Heart right ventricle (tissue), 16 donors: ENCODE measurements at regions not wholly inside any gene's neighbourhood (a gene's known extent, or its start where the extent isn't known, plus 50 kb on each side); places are given as distances from the start of the nearest gene placed in this dataset.

Experiments used
- ATAC-seq, 8 donors: fragments of 200-7000 bp; cut with Tn5 transposase; one replicate each; pipeline ENCODE4 v1.9.1; 2020; ENCODE audit warnings: mild to moderate bottlenecking in 8 of 8, moderate library complexity in 8 of 8, moderate number of reproducible peaks in 1 of 8
- DNase-seq, 2 donors: peaks; one replicate each; pipeline ENCODE4 v3.0.0-alpha.2; 2020
- H3K27ac ChIP-seq, 10 donors: fragments of 200-600 bp; sonication (generic) in 2 of 10; one replicate each; pipeline versions ENCODE4 v1.5.0 to v1.8.0; 2020 to 2022; ENCODE audit warnings: mild to moderate bottlenecking in 3 of 10
- H3K27me3 ChIP-seq, 7 donors: fragments of 200-600 bp; one replicate each; pipeline ENCODE4 v1.8.0; 2021 to 2022; ENCODE audit warnings: mild to moderate bottlenecking in 2 of 7
- H3K36me3 ChIP-seq, 9 donors: fragments of 200-600 bp; sonication (generic) in 1 of 9; one replicate each; pipeline versions ENCODE4 v1.5.0 to v1.8.0; 2020 to 2022; ENCODE audit warnings: mild to moderate bottlenecking in 2 of 9
- H3K4me1 ChIP-seq, 9 donors: fragments of 200-600 bp; sonication (generic) in 1 of 9; one replicate each; pipeline versions ENCODE4 v1.5.0 to v1.8.0; 2020 to 2022; ENCODE audit warnings: mild to moderate bottlenecking in 4 of 9
- H3K4me3 ChIP-seq, 10 donors: fragments of 200-600 bp; sonication (generic) in 2 of 10; one replicate each; pipeline versions ENCODE4 v1.5.0 to v1.8.0; 2020 to 2022; ENCODE audit warnings: mild to moderate bottlenecking in 7 of 10, moderate library complexity in 2 of 10
- H3K9me3 ChIP-seq, 11 donors: fragments of 200-600 bp in 10 of 11; sonication (generic) in 2 of 11; one replicate each; pipeline versions ENCODE4 v1.5.0 to v1.8.0; 2013 to 2022; ENCODE audit warnings: mild to moderate bottlenecking in 2 of 11, control low read depth in 1 of 11, moderate library complexity in 1 of 11
- CTCF ChIP-seq, 9 donors: fragments of 200-600 bp; sonication (generic) in 2 of 9; IDR thresholded peaks; one replicate each; pipeline versions ENCODE4 v1.5.0 to v1.8.0; 2021 to 2022; ENCODE audit warnings: antibody characterized with exemption in 9 of 9, mild to moderate bottlenecking in 5 of 9, moderate library complexity in 1 of 9
- WGBS, 2 donors: extraction: QIAGEN DNeasy Blood & Tissue Kit; methylation state at CpG; one replicate each; pipeline ENCODE4 v1.1.7; 2013; ENCODE audit warnings: inconsistent platforms in 1 of 2; 5-methylcytosine and 5-hydroxymethylcytosine counted together
- intact Hi-C, 10 donors: fragments of 100-400 bp; cut with DNase I; formaldehyde crosslinking; loops; one replicate each; pipeline versions ENCODE4 v1.11.1 to v1.14.2; 2022
- donor health status: Arrhythmogenic right ventricular cardiomyopathy.
- donor health status: ischemic (EF 13 %, LVEDD 7.1; RV severe dilation, severe dysfunction).
- donor health status: healthy with polysubstance abuse.
- donor health status: DM: no; HTN: yes; CAD: no.
- donor health status: DM: no; HTN: no; CAD: no.
- donor health status: ischemic (EF 25% LVEDD 6.9; RV normal size, moderate dysfunction).
- donor health status: ischemic (EF 25% LVEDD 5.7; RV mildly dilated, moderate dysfunction).
- donor health status: healthy.
- donor health status: DM: yes; HTN: yes; CAD: no.
- donor health status: Ischemic cardiomyopathy.
- donor health status: ischemic (EF 35%, LVEDD 5.7; RV mildly dilated, moderate dysfunction).
- donor health status: nonischemic (EF 11% LVEDD 7.7; RV severe dilation, severe dysfunction).
- donor health status: DM: yes; HTN: yes; CAD: no.
- donor health status: PGD.
- donor health status: ischemic (EF 29% LVEDD 5.4; RV normal size, mild dysfunction).
- donor health status: nonischemic (EF 23%, LVEDD 6.1; RV moderate dilation, normal function).

- no peaks in the 10 kb centered on the region for H3K27me3 ChIP-seq
- H3K4me1 ChIP-seq, result no peaks in the 10 kb centered on the region
- H3K9me3 ChIP-seq, result no peaks in the 10 kb centered on the region
- no peak overlapping the region for H3K27ac ChIP-seq
- no peak overlapping the region for H3K4me3 ChIP-seq
- H3K36me3 ChIP-seq, result no peaks in the 10 kb centered on the region
- intact Hi-C loops, result no loop called here
- no peak for ATAC-seq
- no peak for DNase-seq
- no peak for TF ChIP-seq CTCF (IDR thresholded peaks at IDR 0.05)
Observed at GRCh38 chr1:187892683-187893039, 1063.9 kb downstream of the PLA2G4A start.

- Histone ChIP-seq H3K4me3 (no peak overlapping the region), H3K36me3 (no peaks in the 10 kb centered on the region), H3K4me1 (no peaks in the 10 kb centered on the region), H3K27ac (no peak overlapping the region), H3K9me3 (no peaks in the 10 kb centered on the region), H3K27me3 (no peaks in the 10 kb centered on the region)
- no peak for DNase-seq
- TF ChIP-seq CTCF (IDR thresholded peaks at IDR 0.05), result no peak
- intact Hi-C loops, result no loop called here
- WGBS, 2 donors, result 65 to 77% methylated on average over 2 of the region's 2 CpGs
- ATAC-seq, result no peak
Observed at GRCh38 chr1:187893471-187893870, 1064.7 kb downstream of the PLA2G4A start.

GRCh38 chr1:187894349-187894748 lies 1065.6 kb downstream of the PLA2G4A start:
- intact Hi-C loops, result no loop called here
- H3K27ac ChIP-seq, result no peak overlapping the region
- no peaks in the 10 kb centered on the region for H3K27me3 ChIP-seq
- TF ChIP-seq CTCF (IDR thresholded peaks at IDR 0.05), result no peak
- ATAC-seq (no peak), DNase-seq (no peak)
- WGBS, 2 donors, result 91 to 95% methylated on average over 3 of the region's 3 CpGs
- H3K4me1 ChIP-seq, result no peaks in the 10 kb centered on the region
- no peak overlapping the region for H3K4me3 ChIP-seq
- H3K36me3 ChIP-seq, result no peaks in the 10 kb centered on the region
- no peaks in the 10 kb centered on the region for H3K9me3 ChIP-seq

- TF ChIP-seq CTCF (IDR thresholded peaks at IDR 0.05), result no peak
- H3K4me3 ChIP-seq, result no peak overlapping the region
- no peaks in the 10 kb centered on the region for H3K36me3 ChIP-seq
- no peaks in the 10 kb centered on the region for H3K27me3 ChIP-seq
- H3K9me3 ChIP-seq, result no peaks in the 10 kb centered on the region
- H3K27ac ChIP-seq, result no peak overlapping the region
- DNase-seq (no peak), ATAC-seq (no peak)
- 81 to 84% methylated on average over 1 of the region's 1 CpG for WGBS, 2 donors
- intact Hi-C loops, result no loop called here
- no peaks in the 10 kb centered on the region for H3K4me1 ChIP-seq
Observed at GRCh38 chr1:187903223-187903622, 1074.5 kb downstream of the PLA2G4A start.

GRCh38 chr1:187909382-187909781 lies 1080.6 kb downstream of the PLA2G4A start:
- H3K4me3 ChIP-seq, result no peak overlapping the region
- no peaks in the 10 kb centered on the region for H3K4me1 ChIP-seq
- no peaks in the 10 kb centered on the region for H3K9me3 ChIP-seq
- no peaks in the 10 kb centered on the region for H3K27me3 ChIP-seq
- TF ChIP-seq CTCF (IDR thresholded peaks at IDR 0.05), result no peak
- ATAC-seq, result no peak
- 86 to 88% methylated on average over 3 of the region's 3 CpGs for WGBS, 2 donors
- no peak overlapping the region for H3K27ac ChIP-seq
- no peak for DNase-seq
- intact Hi-C loops, result no loop called here
- no peaks in the 10 kb centered on the region for H3K36me3 ChIP-seq
